Stomach (tissue), 4 donors: ENCODE measurements at regions not wholly inside any gene's neighbourhood (a gene's known extent, or its start where the extent isn't known, plus 50 kb on each side); places are given as distances from the start of the nearest gene placed in this dataset.

Experiments used
- POLR2A ChIP-seq, 4 donors: fragments of 450-650 bp; IDR thresholded peaks; one replicate each; pipeline ENCODE4 v1.6.1; 2016; ENCODE audit warnings: antibody characterized with exemption in 4 of 4, control low read depth in 2 of 4, mild to moderate bottlenecking in 1 of 4, moderate library complexity in 1 of 4
- TF ChIP-seq, protein P1 (sequence below), 7 experiments: fragments of 450-650 bp in 4 of 7; fragments of 200-600 bp in 3 of 7; sonication (generic) in 3 of 7; IDR thresholded peaks; one replicate each; pipeline ENCODE4 v1.5.1; 2016 to 2019; ENCODE audit warnings: antibody characterized with exemption in 7 of 7, control low read depth in 2 of 7, mild to moderate bottlenecking in 1 of 7

DNA sequence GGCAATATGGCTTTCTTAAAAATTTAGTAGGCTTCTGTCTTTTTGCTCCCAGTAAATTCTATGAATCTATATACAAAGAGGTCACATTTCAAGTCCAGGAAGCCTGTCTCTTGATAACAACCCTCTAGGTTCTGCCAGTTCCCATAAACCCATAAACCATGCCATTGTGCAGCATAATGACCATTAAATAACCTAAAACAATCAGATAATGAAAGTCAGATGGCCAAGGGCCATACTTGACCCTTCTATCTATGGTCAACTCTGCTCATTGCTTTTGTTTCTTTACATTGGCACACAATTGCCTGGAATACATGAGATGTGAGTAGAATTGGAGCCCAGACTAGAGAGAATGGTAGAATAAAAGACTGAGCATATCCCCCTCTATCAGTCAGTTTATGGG is 305.4 kb upstream of the KIF2A start:
- TF ChIP-seq, protein P1, sequence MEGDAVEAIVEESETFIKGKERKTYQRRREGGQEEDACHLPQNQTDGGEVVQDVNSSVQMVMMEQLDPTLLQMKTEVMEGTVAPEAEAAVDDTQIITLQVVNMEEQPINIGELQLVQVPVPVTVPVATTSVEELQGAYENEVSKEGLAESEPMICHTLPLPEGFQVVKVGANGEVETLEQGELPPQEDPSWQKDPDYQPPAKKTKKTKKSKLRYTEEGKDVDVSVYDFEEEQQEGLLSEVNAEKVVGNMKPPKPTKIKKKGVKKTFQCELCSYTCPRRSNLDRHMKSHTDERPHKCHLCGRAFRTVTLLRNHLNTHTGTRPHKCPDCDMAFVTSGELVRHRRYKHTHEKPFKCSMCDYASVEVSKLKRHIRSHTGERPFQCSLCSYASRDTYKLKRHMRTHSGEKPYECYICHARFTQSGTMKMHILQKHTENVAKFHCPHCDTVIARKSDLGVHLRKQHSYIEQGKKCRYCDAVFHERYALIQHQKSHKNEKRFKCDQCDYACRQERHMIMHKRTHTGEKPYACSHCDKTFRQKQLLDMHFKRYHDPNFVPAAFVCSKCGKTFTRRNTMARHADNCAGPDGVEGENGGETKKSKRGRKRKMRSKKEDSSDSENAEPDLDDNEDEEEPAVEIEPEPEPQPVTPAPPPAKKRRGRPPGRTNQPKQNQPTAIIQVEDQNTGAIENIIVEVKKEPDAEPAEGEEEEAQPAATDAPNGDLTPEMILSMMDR (IDR thresholded peaks at IDR 0.05), result no peak
- no peak for TF ChIP-seq POLR2A (IDR thresholded peaks at IDR 0.05)
